ENCODE measurements at regions not wholly inside any gene's neighbourhood (a gene's known extent, or its start where the extent isn't known, plus 50 kb on each side); places are given as distances from the start of the nearest gene placed in this dataset.

DNA sequence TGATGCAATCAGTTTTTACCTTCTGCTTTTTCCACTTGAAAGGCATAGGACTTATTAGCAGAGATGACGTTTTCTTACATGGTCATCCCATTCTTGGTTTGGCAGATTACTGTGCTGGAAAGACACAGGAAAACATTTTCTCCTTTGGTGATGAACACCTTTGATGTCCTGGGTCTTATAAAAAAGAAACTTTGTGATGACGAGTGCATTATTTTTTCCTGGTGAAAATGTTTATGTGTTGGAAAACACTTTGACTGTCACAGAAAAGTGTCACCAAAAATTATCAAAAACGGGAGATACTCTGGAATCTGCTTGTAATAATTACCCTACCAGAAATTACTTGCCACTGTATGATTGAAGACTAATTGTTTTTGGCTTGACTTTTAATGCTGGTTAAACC lies 2020.9 kb downstream of the MAT2B start (continued):
- TF ChIP-seq, protein P1, sequence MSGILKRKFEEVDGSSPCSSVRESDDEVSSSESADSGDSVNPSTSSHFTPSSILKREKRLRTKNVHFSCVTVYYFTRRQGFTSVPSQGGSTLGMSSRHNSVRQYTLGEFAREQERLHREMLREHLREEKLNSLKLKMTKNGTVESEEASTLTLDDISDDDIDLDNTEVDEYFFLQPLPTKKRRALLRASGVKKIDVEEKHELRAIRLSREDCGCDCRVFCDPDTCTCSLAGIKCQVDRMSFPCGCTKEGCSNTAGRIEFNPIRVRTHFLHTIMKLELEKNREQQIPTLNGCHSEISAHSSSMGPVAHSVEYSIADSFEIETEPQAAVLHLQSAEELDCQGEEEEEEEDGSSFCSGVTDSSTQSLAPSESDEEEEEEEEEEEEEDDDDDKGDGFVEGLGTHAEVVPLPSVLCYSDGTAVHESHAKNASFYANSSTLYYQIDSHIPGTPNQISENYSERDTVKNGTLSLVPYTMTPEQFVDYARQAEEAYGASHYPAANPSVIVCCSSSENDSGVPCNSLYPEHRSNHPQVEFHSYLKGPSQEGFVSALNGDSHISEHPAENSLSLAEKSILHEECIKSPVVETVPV (CRISPR knock-in tag; IDR thresholded peaks at IDR 0.05) = no peak
- TF ChIP-seq TCF4 (CRISPR knock-in tag; IDR thresholded peaks at IDR 0.05; ENCODE audit: borderline replicate concordance) (no peak), ZC3H10 (CRISPR knock-in tag; IDR thresholded peaks at IDR 0.05) (no peak), ZNF70 (CRISPR knock-in tag; IDR thresholded peaks at IDR 0.05) (no peak)
- TF ChIP-seq, protein P2, sequence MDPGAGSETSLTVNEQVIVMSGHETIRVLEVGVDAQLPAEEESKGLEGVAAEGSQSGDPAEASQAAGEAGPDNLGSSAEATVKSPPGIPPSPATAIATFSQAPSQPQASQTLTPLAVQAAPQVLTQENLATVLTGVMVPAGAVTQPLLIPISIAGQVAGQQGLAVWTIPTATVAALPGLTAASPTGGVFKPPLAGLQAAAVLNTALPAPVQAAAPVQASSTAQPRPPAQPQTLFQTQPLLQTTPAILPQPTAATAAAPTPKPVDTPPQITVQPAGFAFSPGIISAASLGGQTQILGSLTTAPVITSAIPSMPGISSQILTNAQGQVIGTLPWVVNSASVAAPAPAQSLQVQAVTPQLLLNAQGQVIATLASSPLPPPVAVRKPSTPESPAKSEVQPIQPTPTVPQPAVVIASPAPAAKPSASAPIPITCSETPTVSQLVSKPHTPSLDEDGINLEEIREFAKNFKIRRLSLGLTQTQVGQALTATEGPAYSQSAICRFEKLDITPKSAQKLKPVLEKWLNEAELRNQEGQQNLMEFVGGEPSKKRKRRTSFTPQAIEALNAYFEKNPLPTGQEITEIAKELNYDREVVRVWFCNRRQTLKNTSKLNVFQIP (CRISPR knock-in tag; IDR thresholded peaks at IDR 0.05; ENCODE audit: borderline replicate concordance, low read depth) = no peak
- TF ChIP-seq, protein P3, sequence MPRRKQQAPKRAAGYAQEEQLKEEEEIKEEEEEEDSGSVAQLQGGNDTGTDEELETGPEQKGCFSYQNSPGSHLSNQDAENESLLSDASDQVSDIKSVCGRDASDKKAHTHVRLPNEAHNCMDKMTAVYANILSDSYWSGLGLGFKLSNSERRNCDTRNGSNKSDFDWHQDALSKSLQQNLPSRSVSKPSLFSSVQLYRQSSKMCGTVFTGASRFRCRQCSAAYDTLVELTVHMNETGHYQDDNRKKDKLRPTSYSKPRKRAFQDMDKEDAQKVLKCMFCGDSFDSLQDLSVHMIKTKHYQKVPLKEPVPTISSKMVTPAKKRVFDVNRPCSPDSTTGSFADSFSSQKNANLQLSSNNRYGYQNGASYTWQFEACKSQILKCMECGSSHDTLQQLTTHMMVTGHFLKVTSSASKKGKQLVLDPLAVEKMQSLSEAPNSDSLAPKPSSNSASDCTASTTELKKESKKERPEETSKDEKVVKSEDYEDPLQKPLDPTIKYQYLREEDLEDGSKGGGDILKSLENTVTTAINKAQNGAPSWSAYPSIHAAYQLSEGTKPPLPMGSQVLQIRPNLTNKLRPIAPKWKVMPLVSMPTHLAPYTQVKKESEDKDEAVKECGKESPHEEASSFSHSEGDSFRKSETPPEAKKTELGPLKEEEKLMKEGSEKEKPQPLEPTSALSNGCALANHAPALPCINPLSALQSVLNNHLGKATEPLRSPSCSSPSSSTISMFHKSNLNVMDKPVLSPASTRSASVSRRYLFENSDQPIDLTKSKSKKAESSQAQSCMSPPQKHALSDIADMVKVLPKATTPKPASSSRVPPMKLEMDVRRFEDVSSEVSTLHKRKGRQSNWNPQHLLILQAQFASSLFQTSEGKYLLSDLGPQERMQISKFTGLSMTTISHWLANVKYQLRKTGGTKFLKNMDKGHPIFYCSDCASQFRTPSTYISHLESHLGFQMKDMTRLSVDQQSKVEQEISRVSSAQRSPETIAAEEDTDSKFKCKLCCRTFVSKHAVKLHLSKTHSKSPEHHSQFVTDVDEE (CRISPR knock-in tag; IDR thresholded peaks at IDR 0.05) = no peak

DNA sequence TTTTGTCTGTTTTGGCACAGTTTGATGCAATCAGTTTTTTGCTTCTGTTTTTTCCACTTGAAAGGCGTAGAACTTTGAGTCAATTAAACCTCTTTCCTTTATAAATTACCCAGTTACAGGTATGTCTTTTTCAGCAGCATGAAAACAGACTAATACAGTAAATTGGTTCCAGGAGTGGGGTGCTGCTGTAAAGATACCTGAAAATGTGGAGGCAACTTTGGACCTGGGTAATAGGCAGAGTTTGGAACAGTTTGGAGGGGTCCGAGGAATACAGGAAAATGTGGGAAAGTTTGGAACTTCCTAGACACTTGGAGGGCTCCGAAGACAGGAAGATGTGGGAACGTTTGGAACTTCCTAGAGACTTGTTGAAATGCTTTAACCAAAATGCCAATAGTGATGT lies 2022.2 kb downstream of the MAT2B start:
- TF ChIP-seq TCF4 (CRISPR knock-in tag; IDR thresholded peaks at IDR 0.05; ENCODE audit: borderline replicate concordance) = no peak
- TF ChIP-seq OSR1 (CRISPR knock-in tag; IDR thresholded peaks at IDR 0.05) = no peak
- TF ChIP-seq, protein P1 (CRISPR knock-in tag; IDR thresholded peaks at IDR 0.05) = no peak
- TF ChIP-seq ZFP3 (CRISPR knock-in tag; IDR thresholded peaks at IDR 0.05) = no peak
- TF ChIP-seq PPARA (CRISPR knock-in tag; IDR thresholded peaks at IDR 0.05; ENCODE audit: borderline replicate concordance) = no peak
- TF ChIP-seq ZC3H10 (CRISPR knock-in tag; IDR thresholded peaks at IDR 0.05) = no peak
- TF ChIP-seq, protein P3 (CRISPR knock-in tag; IDR thresholded peaks at IDR 0.05) = no peak
- TF ChIP-seq TOX (CRISPR knock-in tag; IDR thresholded peaks at IDR 0.05; ENCODE audit: borderline replicate concordance) = no peak
- TF ChIP-seq CSDC2 (CRISPR knock-in tag; IDR thresholded peaks at IDR 0.05) = no peak
- TF ChIP-seq ARNTL (CRISPR knock-in tag; IDR thresholded peaks at IDR 0.05; ENCODE audit: borderline replicate concordance, low read depth) = no peak
- no peak for TF ChIP-seq GLIS3 (CRISPR knock-in tag; IDR thresholded peaks at IDR 0.05)
- TF ChIP-seq SNAI2 (CRISPR knock-in tag; IDR thresholded peaks at IDR 0.05) = no peak
- ATAC-seq = no peak

DNA sequence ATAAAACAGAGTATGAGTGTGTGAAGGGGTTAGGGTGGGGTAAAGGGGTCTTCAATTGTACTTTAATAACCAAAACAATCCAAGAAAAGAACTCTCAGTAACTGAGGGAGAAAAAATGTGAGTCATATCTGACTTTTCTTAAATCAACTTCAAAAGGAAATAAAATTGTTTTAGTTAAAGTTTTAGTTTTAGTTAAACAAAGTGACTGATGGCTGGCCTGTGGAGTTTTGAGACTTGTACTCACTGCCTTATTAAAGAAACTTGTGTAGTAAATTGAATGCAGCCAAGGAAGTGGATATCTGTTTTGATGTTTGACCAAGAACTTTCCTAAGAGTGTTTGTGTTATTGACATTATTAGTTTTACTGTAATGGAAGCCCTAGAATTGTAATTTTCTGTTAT lies 2032.6 kb downstream of the MAT2B start:
- no peak for ATAC-seq
- TF ChIP-seq, protein P3 (CRISPR knock-in tag; IDR thresholded peaks at IDR 0.05) = no peak
- TF ChIP-seq PPARA (CRISPR knock-in tag; IDR thresholded peaks at IDR 0.05; ENCODE audit: borderline replicate concordance) (no peak), TOX (CRISPR knock-in tag; IDR thresholded peaks at IDR 0.05; ENCODE audit: borderline replicate concordance) (no peak), ZNF70 (CRISPR knock-in tag; IDR thresholded peaks at IDR 0.05) (no peak), ZNF565 (CRISPR knock-in tag; conservative IDR thresholded peaks at IDR 0.05; ENCODE audit: low read depth) (no peak), ZNF8 (CRISPR knock-in tag; IDR thresholded peaks at IDR 0.05) (no peak), GLIS3 (CRISPR knock-in tag; IDR thresholded peaks at IDR 0.05) (no peak), OSR1 (CRISPR knock-in tag; IDR thresholded peaks at IDR 0.05) (no peak), ARNTL (CRISPR knock-in tag; IDR thresholded peaks at IDR 0.05; ENCODE audit: borderline replicate concordance, low read depth) (no peak), ZFP3 (CRISPR knock-in tag; IDR thresholded peaks at IDR 0.05) (no peak), RARB (CRISPR knock-in tag; IDR thresholded peaks at IDR 0.05) (no peak)
- TF ChIP-seq, protein P1 (CRISPR knock-in tag; IDR thresholded peaks at IDR 0.05) = no peak
- TF ChIP-seq, protein P2 (CRISPR knock-in tag; IDR thresholded peaks at IDR 0.05; ENCODE audit: borderline replicate concordance, low read depth) = no peak

Data from SK-N-SH treated with all-trans-retinoic acid at 6 μM for 48 hours (cell line).